ENCODE measurements at regions not wholly inside any gene's neighbourhood (a gene's known extent, or its start where the extent isn't known, plus 50 kb on each side); places are given as distances from the start of the nearest gene placed in this dataset.

GRCh38 chr10:117424883-117425649 is 49.8 kb upstream of the PDZD8 start:
- no peak for DNase-seq
